ENCODE measurements at regions not wholly inside any gene's neighbourhood (a gene's known extent, or its start where the extent isn't known, plus 50 kb on each side); places are given as distances from the start of the nearest gene placed in this dataset.

DNA sequence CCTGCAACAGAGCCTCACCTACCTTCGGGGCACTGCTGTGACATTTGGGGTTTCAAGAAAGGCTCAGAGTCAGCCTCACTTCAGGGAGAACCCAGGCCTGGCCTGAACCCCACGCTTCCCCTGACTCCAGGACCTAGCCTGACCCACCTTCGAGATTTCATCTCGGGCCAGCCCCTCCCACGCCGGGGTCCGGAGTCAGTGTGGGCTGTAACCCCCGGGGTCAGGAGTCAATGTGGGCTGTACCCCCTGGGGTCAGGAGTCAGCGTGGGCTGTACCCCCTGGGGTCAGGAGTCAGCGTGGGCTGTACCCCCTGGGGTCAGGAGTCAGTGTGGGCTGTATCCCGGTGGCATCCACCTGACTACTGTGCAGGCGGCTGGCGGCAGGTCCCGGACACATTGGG, 183.0 kb upstream of the RAB4A start:
- no peak for DNase-seq (ENCODE audit: low spot score)

DNA sequence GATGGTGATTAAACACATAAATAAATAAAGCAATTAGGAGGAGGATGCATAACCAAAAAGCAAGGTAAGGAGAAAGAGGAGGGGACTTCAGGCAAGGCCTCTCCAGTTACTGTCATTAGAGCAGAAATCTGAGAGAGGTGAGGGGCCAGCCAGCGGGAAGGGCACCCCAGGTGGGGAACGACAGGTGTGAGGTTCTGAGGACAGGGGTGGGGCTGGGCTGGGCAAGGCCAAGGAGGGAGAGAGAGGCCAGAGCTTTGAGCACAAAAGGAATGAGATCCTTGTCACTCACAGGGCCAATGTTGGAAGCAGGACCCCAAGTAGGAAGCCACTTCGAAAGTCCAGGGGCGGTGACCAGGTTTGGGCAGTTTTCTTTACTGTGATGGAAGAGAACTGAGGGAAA, 182.2 kb upstream of the RAB4A start:
- DNase-seq (ENCODE audit: low spot score) = no peak

DNA sequence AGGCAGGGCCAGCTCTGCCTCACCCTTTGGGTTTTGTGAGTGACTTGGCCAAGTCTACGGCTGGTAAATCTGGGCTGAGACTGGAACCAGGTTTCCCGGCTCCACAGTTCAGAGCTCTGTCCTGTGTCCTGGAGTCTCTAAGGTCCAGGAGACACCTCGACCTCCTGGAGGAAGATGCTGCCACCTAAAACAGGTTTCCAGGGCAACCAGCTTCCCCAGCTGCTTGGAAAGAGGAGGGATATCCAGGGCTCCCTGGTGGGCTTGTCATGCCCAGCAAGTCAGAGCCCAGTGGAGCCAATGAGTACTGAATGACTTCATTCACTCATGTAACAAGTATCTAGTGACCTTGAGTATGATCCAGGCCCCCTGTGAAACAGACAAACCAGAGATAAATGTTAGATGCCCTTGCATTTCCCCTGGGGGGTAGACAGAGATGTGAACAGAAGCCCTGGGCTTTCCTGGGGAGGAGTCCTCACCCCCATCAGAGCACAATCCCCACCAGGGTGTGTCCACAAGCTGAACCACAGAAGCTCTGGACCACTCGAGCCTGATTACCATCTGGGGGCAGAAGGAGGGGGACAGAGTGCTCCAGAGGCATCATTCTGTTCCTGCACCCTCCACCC, 181.2 kb upstream of the RAB4A start:
- DNase-seq (ENCODE audit: low spot score) = no peak

DNA sequence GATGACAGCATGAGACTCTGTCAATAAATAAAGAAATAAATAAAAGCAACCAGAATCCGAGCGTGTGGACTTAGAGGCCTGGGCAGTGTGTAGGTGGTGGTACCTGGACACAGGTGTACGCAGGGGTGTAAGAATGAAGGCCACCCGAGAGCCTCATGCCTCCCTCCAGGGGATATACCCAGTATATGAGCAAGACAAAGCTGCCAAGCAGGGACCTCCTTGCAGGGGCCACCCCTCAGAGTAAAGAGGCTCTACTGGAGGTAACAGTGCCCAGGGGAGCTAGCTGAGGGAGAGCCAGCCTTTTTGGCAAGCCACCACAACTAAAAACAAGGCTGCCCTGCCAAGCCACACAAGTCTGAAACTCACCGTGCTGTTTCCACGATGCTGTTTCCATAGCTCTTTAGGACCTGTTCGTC, 179.2 kb upstream of the RAB4A start:
- DNase-seq (ENCODE audit: low spot score) = no peak

DNA sequence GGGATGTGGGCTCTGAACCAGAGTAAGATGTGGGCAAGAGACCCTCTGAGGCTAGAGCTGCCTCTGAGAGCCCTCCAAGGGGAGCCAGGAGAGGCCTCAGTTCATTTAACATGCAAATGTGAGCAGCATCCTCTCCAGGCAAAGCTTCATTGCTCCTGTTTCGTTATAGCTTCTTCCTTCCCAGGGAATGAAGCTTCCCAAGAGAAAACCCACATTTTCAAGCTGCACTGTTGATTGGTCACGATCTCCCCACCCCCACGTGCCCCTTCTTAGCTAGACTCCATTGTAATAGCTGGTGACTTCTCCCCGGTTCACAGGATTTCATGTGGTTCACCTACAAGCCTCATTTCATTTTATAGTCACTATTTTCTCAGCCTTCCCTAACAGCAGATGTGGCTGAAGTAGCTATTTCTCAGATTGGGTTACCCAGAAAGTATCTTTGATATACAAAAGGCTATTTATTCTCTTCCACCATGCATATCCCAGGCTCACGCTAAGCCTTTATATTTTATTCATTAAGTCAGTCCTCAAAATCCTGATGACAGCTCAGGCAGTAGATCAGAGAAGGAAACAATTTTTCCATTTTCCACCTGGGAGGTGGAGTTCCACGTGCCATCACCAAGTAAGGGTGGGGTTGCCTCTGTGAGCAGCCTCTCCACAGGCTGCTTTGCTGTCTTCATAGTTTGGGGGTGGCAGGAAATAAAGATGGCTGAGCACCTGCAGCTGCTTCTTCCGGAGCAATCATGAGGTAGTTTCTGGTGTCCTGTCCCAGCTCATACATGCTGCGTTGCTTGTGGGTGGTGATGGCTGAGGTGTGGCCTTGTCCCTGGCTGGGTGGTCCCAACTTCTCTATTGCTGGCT, 178.3 kb upstream of the RAB4A start:
- DNase-seq (ENCODE audit: low spot score) = no peak

DNA sequence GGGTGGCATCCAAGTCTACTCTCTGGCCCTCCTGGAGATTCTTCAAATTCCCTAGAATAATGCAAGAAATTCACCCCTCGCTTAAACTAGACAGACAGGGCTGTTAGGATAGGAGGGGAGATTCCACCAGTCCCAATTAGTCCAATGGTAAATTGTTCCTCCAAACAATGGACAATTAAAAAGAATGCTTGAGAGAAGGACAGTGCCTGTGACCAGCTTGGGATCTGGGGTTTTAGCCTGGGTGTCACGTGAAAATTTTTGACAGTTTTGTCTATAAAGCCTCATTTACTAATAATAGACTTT, 177.7 kb upstream of the RAB4A start:
- no peak for DNase-seq (ENCODE audit: low spot score)

DNA sequence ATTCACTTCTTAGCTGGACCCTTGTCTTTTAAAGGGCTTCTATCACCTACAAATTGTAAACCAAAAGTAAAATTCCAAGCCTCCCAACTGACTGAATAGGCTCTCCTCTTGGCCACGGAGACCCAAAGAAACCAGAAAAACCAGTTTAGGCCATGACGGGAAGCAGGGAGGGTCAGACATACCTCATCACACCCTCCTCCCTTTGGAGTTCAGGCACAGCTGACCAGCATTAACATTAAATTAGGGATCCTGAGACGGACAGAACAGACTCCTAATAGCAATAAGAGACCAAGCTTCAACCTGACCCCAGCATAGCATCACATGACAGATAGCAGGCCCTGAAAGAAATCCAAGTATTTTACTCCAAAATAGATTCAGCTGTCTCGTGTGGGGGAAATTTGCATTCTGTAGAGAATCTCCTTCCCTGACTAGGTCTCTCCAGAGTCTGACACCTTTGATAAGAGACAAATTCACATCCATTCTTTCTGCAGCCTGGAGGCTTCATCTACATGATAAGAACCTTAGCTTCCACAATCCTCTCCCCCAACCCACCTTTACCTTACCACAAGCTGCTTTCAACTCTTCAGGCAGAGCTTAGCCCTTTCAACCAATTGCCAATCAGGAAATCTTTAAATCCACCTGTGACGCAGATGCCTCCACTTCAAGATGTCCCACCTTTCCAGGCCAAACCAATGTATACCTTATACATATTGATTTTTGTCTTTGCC, 177.1 kb upstream of the RAB4A start:
- peak; percentile 62 for DNase-seq (ENCODE audit: low spot score)

DNA sequence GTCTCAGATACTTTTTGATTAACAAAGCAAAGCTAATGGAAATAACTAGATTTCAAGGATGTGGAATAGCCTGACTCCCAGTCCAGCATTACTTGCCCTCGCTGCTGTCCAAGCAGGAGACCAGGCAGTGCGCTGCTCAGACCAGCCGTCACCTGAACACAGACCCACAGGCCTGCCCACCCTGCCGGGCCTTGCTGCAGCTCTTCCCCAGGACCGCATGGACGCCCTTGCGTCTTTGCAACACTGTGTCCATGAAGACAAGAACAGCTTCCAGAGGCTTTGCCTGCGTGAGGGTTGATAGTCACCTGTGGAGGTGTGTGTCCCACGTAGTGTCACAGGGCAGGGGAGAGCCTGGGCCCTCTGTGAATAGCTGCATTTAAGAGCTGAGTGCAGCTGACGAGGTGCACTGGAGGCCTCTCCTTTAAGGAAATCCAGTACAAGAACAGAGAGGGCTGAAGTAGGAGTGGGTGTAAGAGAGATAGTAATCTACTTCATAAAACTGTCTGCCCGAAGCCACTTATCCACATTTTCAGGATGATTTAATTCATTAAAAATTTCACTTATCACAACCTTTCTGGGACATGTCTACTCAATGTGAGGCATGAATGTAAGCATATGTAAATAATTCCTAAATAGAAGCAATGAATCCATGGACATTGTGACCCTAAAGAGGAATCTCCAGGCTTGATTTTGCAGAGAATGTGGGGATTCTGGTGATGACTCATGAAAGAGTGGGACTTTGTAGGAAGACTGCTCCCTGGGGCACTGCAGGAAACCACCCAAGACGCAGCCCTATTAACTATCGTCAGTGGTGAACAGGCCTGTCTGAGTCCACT, 176.2 kb upstream of the RAB4A start:
- DNase-seq (ENCODE audit: low spot score) = peak; percentile 89

DNA sequence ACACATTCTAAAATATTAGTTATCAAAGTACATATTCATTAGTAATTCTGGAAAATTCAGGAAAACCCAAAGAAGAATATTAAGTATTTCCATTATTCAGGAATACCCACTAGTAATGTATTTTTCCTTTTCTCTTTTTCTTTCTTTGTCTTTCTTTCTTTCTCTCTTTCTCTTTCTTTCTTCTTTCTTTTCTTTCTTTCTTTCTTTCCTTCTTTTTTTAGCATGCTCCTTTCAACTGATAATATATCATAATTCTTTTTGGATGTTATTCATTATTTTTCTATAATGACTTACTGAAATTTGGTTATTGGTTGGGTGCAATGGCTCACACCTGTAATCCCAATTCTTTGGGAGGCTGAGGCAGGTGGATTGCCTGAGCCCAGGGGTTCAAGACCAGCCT, 175.6 kb upstream of the RAB4A start:
- no peak for DNase-seq (ENCODE audit: low spot score)

DNA sequence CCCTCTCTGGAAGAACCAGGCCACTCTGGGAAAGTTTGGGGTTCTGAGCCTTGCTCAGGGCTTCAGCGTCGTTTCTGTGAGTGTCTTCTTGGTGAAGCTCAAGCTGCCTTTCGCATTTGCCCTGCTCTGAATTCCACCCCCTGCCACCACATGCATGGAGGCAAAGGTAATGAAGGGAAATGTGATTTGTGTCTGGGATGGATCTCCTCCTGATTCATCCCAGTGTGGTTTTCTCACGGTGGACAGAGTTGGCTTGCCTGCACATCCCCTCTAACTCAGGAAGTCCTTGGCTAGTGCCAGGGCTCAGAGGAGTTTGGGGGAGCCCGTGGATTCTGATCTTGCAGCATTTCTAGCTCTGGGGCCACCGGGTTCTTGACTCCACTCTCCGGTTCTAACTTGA, 173.6 kb upstream of the RAB4A start:
- DNase-seq (ENCODE audit: low spot score) = no peak

DNA sequence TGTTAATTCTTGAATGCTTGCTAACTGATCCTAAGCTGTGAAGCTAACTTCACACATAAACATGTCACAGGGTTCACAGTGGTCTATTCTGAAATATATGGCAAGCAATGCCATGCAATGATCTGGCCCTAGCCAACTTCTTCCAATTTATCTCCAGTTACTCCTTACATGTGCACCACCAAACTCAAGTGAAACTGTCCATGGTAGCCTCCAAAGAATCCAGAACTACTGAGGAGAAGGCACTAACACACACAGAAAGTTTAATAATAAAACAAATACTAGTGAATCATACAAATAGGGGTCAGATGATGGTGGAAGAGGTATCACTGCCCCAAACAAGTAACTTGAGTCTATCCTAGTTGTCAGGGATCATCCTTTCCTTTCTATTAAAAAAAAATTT, 172.6 kb upstream of the RAB4A start:
- no peak for DNase-seq (ENCODE audit: low spot score)

DNA sequence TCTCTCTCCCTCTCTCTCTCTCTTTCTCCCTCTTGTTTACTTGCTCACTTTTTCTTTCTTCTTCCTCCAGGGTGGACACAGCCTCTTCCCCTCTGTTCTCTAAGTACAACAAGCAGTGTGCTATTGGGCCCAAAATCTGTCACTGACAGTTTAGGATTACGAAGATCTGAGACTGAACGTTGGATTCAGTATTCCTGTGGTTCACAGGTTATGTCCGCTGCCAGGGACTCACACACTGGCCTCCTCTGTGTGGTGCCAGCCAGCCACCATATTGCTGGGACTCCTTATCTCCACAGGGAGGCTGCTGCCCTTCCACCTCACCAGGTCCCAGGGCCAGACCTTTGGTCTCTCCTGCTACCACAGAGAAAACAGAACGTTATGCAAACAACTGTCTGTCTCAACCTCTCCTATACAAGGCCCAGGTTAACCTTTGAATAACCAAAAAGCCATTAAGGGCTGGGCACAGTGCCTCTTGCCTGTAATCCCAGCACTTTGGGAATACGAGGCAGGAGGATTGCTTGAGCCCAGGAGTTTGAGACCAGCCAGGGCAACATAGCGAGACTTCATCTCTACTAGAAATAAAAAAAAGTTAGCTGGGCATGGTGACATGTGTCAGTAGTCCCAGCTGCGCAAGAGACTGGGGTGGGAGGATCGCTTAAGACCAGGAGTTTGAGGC, 171.9 kb upstream of the RAB4A start:
- no peak for DNase-seq (ENCODE audit: low spot score)

DNA sequence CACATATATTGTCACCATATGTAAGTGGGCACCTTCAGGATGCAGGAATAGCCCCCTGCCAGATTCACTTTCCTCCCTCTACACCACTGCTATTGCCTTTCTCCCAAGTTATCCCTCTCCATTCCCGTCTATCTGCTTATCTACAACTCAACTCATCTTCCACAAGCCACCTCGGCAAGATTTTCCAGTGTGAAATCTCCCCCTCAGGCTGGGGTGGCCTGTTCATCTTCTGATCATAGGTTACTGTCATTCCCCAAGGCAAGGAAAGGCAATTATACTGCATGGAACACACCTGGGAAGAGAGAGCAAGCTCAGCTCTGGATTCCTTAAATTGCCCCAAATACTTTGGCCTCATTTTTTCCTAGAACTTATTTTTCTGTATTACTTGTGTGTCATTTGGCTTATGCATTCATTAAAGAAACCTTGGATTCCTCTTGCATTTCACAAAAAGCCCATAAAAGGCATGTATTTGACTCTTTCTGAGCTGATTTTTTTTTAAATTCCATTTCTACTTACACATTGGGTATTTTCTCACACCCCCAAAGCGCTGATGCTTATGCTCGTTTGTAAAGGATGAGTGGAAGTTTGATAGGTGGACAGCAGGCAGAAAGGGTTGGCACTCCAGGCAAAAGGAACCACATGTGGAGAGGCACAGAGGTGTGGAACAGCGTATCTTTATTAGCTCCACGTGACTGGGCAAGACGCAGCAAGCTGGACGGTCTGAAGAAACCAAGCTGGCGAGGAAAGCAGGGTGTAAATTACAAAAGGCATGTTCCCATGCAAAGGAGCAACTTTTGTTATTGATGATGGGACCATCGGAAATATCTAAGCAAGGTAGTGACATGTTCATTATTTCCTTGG, 169.7 kb upstream of the RAB4A start:
- no peak for DNase-seq (ENCODE audit: low spot score)

DNA sequence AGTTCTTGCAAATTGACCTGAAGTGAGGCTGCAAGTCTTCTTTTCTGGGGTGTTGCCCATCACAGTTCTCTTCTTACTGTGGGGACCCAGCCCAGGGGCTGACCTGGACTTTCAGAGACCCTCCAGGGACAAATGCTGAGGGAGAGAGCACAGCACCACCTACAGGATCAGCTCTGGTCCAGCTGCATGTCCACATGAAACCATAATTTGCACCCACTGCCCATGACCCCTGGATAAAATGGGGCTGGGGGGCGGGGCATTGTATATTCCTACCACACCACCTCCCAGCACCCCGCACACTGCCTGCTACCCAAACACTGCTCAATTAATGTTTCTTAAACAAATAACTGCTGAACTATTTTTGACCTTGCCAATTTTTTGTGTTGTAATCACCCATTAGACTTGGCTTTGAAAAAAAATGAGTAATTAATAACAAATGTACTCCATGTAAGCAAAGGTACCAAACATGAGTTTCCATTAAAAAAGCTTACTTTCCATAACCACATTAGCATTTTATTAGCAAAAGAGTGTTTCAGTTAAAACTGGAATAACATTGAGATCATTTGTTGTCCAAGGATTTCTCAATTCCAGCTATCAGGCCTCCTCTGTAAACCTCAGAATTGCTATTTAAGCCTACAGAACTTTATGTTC, 168.0 kb upstream of the RAB4A start:
- DNase-seq (ENCODE audit: low spot score) = peak; percentile 68

DNA sequence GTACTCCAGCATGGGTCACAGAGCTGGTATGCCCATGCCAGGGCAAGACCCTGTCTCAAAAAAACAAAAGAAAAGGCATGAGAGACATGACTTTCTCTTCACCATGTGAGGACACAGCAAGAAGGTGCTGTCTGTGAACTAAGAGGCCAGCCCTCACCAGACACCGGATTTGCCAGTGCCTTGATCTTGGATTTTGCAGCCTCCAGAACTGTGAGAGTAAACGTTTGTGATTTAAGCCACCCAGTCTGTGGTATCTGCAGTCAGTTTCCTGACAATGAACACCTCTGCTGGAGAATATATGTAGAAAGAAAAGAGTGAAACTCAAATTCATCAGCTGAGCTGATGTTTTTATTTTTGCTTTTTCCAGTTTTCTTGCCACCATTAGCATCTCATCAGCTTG, 166.3 kb upstream of the RAB4A start:
- no peak for DNase-seq (ENCODE audit: low spot score)

DNA sequence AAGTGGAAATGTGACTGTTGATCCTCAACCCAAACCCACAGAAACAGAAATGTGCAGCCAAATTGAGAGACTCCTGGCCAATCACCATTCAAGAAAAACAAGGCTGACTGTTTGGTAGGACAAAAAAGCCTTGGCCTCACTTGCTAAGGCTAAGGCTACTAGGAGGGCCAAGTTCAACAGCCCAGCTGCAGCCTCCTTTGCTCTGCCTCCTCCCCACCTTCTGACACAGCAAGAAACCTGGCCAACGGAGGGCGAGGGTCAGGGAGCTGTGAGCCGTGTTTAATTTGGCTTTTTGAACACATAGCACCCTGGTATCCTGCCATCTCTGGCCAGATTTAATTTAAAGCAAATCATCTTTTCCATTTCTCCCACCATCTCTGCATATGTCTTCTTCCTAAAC, 165.8 kb upstream of the RAB4A start:
- no peak for DNase-seq (ENCODE audit: low spot score)

DNA sequence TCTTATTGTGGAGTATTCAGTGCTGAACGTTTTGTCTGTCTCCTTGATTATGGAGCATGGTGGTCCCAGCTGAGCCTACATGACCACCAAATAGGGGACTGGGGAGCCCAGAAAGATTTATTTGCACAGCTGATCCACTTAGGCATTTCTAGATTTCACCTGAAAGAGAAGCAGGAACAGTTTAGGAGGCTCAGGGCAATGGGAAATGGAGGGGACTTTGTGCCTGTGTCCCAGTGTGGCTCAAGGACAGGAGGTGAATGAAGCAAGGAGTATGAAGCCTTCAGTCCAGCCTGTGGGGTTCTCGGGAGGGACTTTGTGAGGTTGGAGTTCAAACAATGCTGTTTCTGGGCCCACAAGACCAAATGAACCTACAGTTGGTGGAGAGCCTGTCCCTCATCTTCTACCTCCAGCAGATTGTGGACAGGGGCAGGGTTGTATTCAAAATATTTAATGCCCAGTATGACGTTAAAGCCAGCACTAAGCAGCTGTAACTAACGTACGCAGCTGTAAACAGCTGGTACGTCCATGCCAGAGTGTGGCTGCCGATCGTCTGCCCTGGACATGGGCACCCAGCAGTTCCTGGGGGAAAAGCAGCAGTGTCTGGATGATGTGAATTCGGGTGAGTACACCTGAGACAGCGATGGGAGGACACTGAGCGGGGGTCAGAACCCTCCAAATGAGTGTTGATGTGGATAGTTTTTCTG, 164.9 kb upstream of the RAB4A start:
- no peak for DNase-seq (ENCODE audit: low spot score)

DNA sequence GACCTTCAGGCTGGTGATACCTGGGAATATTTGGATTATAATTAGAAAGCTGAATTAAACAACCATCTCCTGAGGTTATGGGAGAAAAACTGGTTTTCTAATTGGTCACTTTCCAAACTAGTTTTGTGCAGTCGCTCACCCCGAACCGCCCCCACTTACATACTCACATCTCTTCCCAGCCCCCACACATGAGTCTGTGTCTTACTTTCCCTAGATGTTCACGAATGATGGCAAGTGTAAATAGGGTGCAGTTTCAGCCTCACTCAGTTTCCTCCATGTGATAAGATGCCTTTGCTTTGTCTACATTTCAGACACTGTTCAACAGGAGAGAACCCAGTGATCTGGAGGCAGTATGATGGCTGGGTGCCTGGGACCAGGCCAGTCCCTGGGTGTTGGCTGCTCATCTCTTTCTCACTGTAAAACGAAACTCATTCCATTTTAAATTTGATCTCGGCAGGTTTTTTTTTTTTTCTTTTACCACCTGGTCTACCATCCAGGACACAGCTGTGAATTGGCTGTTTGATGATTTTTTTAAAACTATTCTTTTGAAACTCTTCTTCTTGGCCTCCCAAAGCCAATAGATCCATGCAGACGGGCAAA, 164.3 kb upstream of the RAB4A start:
- no peak for DNase-seq (ENCODE audit: low spot score)

DNA sequence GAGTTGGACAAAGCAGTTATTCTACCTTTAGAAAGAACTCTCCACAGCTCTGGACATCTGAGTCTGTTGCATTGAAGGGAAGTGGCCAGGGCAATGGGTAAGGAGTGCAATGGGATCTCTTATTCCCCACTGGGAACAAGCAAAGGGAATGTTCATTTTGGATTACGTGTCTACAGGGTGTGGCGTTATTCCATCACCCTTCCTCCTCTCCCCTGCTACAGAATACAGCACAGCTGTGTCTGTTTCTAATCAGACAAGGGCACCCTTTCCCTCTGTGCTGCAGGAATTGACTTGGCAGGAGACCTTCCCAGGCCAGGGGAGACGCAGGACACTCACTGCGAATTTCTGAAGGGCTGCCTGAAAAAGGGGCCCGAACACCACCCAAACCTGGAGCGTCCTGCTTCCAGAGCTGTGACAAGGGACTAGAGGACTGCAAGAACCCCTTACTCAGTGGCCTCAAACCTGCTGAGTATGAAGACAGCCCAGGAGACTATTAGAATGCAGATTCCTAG, 163.6 kb upstream of the RAB4A start:
- peak; percentile 48 for DNase-seq (ENCODE audit: low spot score)
